PC-9 (cell line): ENCODE measurements at regions not wholly inside any gene's neighbourhood (a gene's known extent, or its start where the extent isn't known, plus 50 kb on each side); places are given as distances from the start of the nearest gene placed in this dataset.

Experiments
- CTCF ChIP-seq: fragments of 200-600 bp; sonication (generic); conservative IDR thresholded peaks from 2 replicates; pipeline ENCODE4 v1.6.1; 2017; ENCODE audit warnings: mixed run types, antibody characterized with exemption, mild to moderate bottlenecking, moderate library complexity
- EZH2 ChIP-seq: fragments of 200-600 bp; sonication (generic); IDR thresholded peaks from 2 replicates; pipeline ENCODE4 v1.8.0; 2017; ENCODE audit warnings: antibody characterized with exemption, low read depth

GRCh38 chr3:150357923-150358607, 50.0 kb upstream of the TSC22D2 start:
- TF ChIP-seq CTCF (no peak), EZH2 (no peak)
